HG03460 (cell line): ENCODE measurements at regions not wholly inside any gene's neighbourhood (a gene's known extent, or its start where the extent isn't known, plus 50 kb on each side); places are given as distances from the start of the nearest gene placed in this dataset.
"Not testable (repeated sequence)": the region's sequence is repeated elsewhere in the genome, so short reads cannot be mapped to it uniquely, and the experiment has no call there.

Experiments
- ATAC-seq: cut with Tn5 transposase; IDR thresholded peaks from one replicate; pipeline ENCODE4 v1.9.1; 2021; ENCODE audit not compliant: unreplicated experiment

DNA sequence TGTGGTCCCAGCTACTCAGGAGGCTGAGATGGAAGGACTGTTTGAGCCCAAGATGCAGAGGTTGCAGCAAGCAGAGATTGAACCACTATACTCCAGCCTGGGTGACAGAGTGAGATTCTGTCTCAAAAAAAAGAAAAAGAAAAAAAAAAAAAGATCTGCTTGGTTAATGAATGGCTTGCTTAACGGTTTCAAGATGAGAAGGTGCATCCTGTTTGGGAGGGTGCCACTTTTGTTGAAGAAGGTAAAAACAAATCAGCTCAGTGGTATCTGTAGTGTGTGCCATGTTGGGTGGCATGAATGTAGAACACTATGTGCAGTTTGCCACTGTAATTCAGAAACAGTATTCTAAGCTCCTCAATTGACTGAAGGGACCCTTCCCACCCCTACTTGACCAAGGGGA lies 94.9 kb upstream of the ETV3 start:
- peak; percentile 89 for ATAC-seq

GRCh38 chr1:157231846-157232525 lies 93.8 kb upstream of the ETV3 start:
- no peak for ATAC-seq

- no peak for ATAC-seq
These were observed 92.3 kb upstream of the ETV3 start for GRCh38 chr1:157230500-157230899.

- ATAC-seq = no peak
These were observed 89.5 kb upstream of the ETV3 start for GRCh38 chr1:157227700-157228099.

GRCh38 chr1:157226739-157227138 lies 88.5 kb upstream of the ETV3 start:
- no peak for ATAC-seq

DNA sequence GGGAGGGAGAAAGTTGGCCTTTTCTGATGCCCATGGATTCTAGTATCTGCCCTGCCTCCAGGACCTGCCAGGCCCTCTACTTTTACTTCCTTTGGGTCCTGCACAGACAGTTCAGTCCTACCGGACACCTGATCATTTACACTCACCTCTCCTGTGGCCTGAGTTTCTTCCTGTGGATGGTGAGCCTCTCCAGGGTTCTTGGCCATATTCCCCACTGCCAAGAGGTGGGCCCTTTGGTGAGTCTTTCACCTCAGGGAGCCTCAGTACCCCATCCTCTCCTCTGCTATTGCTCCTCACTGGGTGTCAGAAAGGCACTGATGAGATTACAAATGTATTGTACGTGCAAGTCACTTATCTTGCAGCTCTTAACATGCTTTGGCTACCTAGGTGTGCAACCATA lies 81.4 kb upstream of the ETV3 start:
- no peak for ATAC-seq

DNA sequence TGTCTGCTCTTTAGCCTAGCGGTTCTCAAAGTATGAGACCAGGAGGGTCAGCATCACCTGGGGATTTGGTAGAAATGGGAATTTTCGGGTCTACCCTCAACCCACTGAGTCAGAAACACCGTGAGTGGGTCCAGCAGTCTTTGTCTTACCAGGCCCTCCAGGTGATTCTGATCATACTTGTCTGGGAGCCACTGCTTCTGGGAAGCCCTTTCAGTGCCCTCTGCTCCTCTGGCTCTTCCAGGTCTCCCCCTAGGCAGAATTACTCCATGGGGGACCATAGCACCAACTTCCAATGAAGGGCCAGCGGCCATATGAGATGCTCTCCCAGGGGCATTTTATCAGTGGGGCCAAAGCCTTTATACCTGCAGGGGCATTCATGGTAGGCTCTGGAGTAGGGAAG lies 81.0 kb upstream of the ETV3 start:
- no peak for ATAC-seq

DNA sequence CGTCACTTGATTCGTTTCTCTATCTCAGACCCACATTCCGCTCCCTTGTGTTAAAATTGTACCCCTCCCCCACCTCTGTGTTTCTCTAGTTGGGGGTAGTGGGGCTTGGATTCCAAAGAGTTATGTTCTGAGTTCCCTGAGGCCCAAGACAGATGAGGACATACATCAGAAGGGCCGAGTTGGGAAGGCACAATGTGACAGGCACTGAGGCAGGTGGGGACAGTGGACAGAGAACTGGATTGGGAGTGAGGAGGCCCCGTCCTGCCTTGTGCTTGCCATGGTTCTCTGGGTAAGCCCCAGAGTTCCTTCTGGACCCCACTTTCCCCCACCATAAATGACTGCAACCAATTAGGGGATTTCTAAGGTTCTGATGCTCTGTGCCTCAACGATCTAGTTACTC lies 80.5 kb upstream of the ETV3 start:
- no peak for ATAC-seq

GRCh38 chr1:157217486-157217885 lies 79.3 kb upstream of the ETV3 start:
- no peak for ATAC-seq

GRCh38 chr1:157213836-157214235 lies 75.6 kb upstream of the ETV3 start:
- ATAC-seq = no peak

GRCh38 chr1:157209514-157209913 lies 71.3 kb upstream of the ETV3 start:
- no peak for ATAC-seq

- ATAC-seq = not testable (repeated sequence)
These were observed 67.8 kb upstream of the ETV3 start for GRCh38 chr1:157205982-157206381.

- ATAC-seq = no peak
These were observed 65.0 kb upstream of the ETV3 start for GRCh38 chr1:157203166-157203565.

GRCh38 chr1:157202331-157202730 lies 64.1 kb upstream of the ETV3 start:
- no peak for ATAC-seq

DNA sequence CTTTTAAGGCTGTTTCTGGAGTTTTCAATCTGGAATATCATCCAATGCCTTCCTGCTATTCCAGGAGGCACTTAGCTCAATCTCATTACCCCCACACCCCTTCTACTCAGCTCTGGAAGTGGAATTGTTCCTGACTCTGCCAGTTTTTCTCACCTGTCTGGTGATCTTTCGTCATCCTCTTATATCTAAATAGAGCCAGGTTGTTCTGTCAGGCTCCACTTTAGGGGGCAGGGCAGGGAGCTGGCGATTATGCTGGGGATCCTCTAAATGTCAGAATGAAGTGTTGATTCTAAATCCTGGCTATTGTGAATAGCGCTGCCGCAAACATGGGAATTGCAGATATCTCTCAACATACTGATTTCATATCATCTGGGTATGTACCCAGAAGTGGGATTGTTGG lies 63.6 kb upstream of the ETV3 start:
- ATAC-seq = no peak

DNA sequence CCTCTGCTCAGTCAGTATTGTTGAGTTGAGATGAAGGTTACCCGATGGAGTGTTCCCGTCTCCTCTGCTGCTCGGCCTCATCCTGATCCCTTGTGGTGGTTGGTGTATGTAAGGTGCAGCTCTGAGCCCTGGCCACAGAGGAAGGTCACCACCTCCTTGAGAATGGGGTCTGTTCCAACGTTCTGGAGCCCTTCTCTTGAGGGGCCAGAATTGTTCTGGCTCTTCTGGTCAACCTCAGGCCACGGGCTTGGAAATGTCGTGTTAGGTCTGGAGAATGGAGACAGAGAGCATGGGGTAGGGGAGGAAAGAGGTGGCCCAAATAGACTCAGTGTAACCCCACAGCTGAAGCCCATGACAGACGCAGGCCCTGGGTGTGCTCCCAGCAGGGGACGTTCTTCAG lies 62.3 kb upstream of the ETV3 start:
- no peak for ATAC-seq

DNA sequence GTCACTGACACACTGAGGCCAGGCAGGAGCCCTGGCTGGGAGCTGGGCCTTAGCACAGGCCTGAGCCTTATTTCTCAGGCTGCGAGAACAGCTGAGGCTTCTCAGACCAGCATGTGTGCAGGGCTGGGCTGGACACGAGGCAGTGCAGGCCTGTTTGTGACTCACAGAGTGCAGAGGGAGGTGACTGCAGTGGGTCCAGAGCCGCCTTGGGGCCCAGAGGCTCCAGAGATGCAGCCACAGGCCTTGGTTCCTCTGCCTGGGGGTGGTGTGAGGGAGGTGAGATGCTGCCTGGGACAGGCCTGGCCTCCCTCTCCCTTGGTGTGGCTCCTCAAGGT lies 61.2 kb upstream of the ETV3 start:
- ATAC-seq = no peak

GRCh38 chr1:157198619-157199420 lies 60.6 kb upstream of the ETV3 start:
- ATAC-seq = no peak

DNA sequence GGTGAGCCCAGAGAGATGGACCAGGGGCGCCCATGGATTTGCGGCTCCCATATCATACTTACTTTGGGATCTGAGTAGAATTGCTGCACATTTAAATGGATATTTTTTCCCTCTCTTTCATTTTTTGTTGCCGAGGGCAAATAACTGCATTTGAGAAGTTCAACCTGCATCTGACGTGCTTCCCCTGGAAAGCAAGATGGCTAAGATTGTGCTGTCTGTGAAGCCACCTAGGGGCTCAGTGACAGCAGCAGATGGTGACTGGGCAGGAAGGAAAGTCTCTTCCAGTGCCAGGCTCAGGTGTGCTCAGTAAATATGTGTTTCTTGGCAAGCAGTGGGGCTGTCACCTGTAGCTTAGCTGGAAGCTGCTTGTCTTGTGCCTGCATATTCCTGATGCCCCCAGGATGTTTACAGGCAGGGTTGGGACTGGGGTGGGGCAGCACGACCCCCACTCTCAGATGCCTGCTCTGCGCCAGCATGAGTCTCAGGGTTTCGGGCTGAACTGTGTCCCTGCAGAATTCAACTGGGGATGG lies 59.8 kb upstream of the ETV3 start:
- ATAC-seq = no peak

DNA sequence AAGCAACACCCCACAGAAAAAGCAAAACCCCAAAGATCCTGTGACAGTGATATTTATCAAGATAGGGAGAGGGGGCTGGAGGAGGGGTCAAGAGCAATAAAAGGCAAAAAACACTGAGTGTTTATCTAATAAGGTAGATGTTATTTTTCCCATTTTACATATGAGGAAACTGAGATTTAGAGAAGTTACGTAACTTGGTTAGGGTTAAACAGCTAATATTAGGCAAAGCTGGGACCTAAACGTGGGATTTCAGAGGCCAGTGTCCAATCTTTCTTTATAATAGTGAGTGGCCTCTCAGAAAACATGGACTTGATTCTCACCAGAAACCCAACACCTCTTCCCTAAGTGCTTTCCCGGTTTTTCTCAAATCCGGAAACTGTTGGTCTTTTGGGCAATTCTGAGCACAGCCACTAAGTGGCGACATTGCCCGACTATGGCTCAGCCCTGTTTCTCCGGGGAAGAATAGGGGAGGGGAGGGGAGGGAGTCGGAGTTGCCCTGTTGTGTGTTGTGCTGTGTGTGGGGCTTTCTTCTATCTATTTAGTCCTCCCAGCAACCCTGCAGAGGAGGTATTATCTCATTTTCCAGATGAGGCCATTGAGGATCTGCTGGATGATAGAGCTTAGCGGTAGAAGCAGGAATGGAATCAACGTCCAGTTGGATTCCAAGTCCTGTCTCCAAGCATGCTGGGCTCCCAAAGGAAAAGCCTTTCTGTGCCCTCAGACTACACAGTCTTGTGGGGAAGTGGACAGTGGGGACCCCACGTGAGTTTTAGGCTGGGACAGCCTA lies 58.7 kb upstream of the ETV3 start:
- ATAC-seq = not testable (repeated sequence)

GRCh38 chr1:157196245-157196543 lies 58.0 kb upstream of the ETV3 start:
- ATAC-seq = no peak
